ENCODE measurements at regions not wholly inside any gene's neighbourhood (a gene's known extent, or its start where the extent isn't known, plus 50 kb on each side); places are given as distances from the start of the nearest gene placed in this dataset.

DNA sequence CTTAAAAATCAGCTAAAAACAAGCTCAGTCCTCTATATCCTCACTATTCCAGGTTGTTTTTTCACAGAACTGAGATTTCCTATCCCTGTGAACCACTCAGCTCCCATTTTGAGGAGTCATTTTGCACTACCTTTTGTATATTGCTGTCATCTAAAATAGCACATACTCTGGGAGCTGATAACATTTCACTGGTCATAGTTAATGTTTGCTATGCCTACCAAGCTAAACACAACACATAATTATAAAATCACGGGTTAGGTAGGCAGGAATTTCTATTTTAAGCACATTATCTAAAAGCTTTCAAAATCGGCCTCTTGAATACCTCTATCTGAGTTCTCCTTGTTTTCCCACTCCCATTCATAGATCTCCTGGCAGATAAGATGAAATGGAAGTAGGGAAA, 882.0 kb upstream of the INTU start (continued):
- TF ChIP-seq, protein P1, sequence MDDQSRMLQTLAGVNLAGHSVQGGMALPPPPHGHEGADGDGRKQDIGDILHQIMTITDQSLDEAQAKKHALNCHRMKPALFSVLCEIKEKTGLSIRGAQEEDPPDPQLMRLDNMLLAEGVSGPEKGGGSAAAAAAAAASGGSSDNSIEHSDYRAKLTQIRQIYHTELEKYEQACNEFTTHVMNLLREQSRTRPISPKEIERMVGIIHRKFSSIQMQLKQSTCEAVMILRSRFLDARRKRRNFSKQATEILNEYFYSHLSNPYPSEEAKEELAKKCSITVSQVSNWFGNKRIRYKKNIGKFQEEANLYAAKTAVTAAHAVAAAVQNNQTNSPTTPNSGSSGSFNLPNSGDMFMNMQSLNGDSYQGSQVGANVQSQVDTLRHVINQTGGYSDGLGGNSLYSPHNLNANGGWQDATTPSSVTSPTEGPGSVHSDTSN (IDR thresholded peaks at IDR 0.05; ENCODE audit: insufficient replicate concordance, low read depth, low read length) = no peak
- TF ChIP-seq NR2C2 (IDR thresholded peaks at IDR 0.05; ENCODE audit: borderline replicate concordance, control insufficient read depth, insufficient read length, low read depth) = no peak
- TF ChIP-seq SRF (IDR thresholded peaks at IDR 0.05; ENCODE audit: low read depth in 2 of 2, low read length in 2 of 2) = no peak
- TF ChIP-seq CEBPB (IDR thresholded peaks at IDR 0.05; ENCODE audit: borderline replicate concordance in 1 of 2, low read depth in 2 of 2, low read length in 2 of 2) = no peak
- TF ChIP-seq, protein P2, sequence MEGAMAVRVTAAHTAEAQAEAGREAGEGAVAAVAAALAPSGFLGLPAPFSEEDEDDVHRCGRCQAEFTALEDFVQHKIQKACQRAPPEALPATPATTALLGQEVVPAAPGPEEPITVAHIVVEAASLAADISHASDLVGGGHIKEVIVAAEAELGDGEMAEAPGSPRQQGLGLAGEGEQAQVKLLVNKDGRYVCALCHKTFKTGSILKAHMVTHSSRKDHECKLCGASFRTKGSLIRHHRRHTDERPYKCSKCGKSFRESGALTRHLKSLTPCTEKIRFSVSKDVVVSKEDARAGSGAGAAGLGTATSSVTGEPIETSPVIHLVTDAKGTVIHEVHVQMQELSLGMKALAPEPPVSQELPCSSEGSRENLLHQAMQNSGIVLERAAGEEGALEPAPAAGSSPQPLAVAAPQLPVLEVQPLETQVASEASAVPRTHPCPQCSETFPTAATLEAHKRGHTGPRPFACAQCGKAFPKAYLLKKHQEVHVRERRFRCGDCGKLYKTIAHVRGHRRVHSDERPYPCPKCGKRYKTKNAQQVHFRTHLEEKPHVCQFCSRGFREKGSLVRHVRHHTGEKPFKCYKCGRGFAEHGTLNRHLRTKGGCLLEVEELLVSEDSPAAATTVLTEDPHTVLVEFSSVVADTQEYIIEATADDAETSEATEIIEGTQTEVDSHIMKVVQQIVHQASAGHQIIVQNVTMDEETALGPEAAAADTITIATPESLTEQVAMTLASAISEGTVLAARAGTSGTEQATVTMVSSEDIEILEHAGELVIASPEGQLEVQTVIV (IDR thresholded peaks at IDR 0.05; ENCODE audit: borderline replicate concordance, partially characterized antibody) = no peak
- no peak for TF ChIP-seq BMI1 (IDR thresholded peaks at IDR 0.05; ENCODE audit: borderline replicate concordance)

DNA sequence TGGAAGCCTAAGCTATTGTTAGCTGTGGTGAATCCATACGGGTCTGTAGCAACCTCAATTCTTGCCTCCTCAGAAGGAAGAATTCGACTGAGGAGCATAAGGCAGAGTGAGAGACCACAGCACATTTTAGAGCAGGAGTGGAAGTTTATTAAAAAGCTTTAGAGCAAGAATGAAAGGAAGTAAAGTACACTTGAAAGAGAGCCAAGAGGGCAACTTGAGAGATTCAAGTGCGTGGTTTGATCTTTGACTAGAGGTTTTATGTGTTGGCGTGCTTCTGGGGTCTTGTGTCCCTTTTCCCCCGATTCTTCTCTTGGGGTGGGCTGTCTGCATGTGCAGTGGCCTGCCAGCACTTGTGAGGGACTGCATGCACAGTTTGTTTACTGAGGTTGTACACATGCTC, 880.6 kb upstream of the INTU start:
- no peaks in the 10 kb centered on the region for H3K79me2 ChIP-seq (ENCODE audit: control insufficient read depth, insufficient read depth, low read length)
- CTCF ChIA-PET = no interaction called here
- H3K4me1 ChIP-seq (ENCODE audit: control insufficient read depth, insufficient read depth, low read length) = no peaks in the 10 kb centered on the region
- POLR2A ChIA-PET = no interaction called here
- no peaks in the 10 kb centered on the region for H4K20me1 ChIP-seq (ENCODE audit: control insufficient read depth, insufficient read depth)
- H3K4me2 ChIP-seq (ENCODE audit: control insufficient read depth, insufficient read depth) = no peak overlapping the region
- 4% methylated on average over 5 of the region's 5 CpGs for WGBS (ENCODE audit: insufficient coverage, insufficient replicate concordance, low lambda C conversion rate, missing lambda C conversion rate)
- RAD21 ChIA-PET (ENCODE audit: unreplicated experiment) = no interaction called here
- H3K27ac ChIP-seq (ENCODE audit: control insufficient read depth, insufficient read depth) = no peak overlapping the region
- no peaks in the 10 kb centered on the region for H3K27me3 ChIP-seq (replicated peaks in 1 of 2; ENCODE audit: control insufficient read depth in 2 of 2, insufficient read depth in 2 of 2, low read length in 1 of 2)
- BruUV-seq (replicated peaks) = no TSS peak
- ATAC-seq = no peak
- SMC1A ChIA-PET (ENCODE audit: uncharacterized antibody, unreplicated experiment) = interaction anchor here (1.1 kb wide), 1 partner anchor 16 kb away, joined by 3 read pairs; no protein-coding TSS in a partner anchor
- H3K9ac ChIP-seq (ENCODE audit: control insufficient read depth, insufficient read depth, low read length) = no peak overlapping the region
- no peak for DNase-seq (ENCODE audit: low read depth, low spot score)
- intact Hi-C loops (cut with micrococcal nuclease; ENCODE audit: unreplicated experiment) = no loop called here
- no peak overlapping the region for H3K4me3 ChIP-seq
- H2AFZ ChIP-seq (ENCODE audit: control insufficient read depth, low read depth, low read length) = no peak overlapping the region
- in situ Hi-C loops (cut with MboI) = no loop called here
- no peaks in the 10 kb centered on the region for H3K36me3 ChIP-seq (ENCODE audit: control insufficient read depth in 2 of 2, insufficient read depth in 2 of 2, low read length in 1 of 2)
- FAIRE-seq = no peak
- no peaks in the 10 kb centered on the region for H3K9me3 ChIP-seq (replicated peaks; ENCODE audit: control insufficient read depth, insufficient read depth, low read length)
- TF ChIP-seq, protein P2 (IDR thresholded peaks at IDR 0.05; ENCODE audit: borderline replicate concordance, partially characterized antibody) = no peak
- TF ChIP-seq TCF3 (IDR thresholded peaks at IDR 0.05; ENCODE audit: borderline replicate concordance, insufficient read depth, low read depth, low read length) (no peak), CBX5 (IDR thresholded peaks at IDR 0.05; ENCODE audit: low read depth) (no peak), DPF2 (IDR thresholded peaks at IDR 0.05) (no peak), NR2C2 (IDR thresholded peaks at IDR 0.05; ENCODE audit: borderline replicate concordance, control insufficient read depth, insufficient read length, low read depth) (no peak), IKZF2 (IDR thresholded peaks at IDR 0.05) (no peak), WRNIP1 (IDR thresholded peaks at IDR 0.05; ENCODE audit: borderline replicate concordance, low read depth, low read length) (no peak), ZBED1 (IDR thresholded peaks at IDR 0.05; ENCODE audit: borderline replicate concordance) (no peak)
- TF ChIP-seq, protein P1 (IDR thresholded peaks at IDR 0.05; ENCODE audit: insufficient replicate concordance, low read depth, low read length) = no peak
